HL-60/S4 treated with retinoic acid at 250 ng/mL for 4 days and 3 days (cell line): ENCODE measurements at regions not wholly inside any gene's neighbourhood (a gene's known extent, or its start where the extent isn't known, plus 50 kb on each side); places are given as distances from the start of the nearest gene placed in this dataset.

Source experiments
- in situ Hi-C: fragments of 300-500 bp; cut with MboI; formaldehyde crosslinking; loops from 2 replicates; pipeline ENCODE4 v1.7.0; 2022; ENCODE audit warnings: low sequenced_read_pairs

- in situ Hi-C loops = loop anchor here (25.0 kb wide), 1 partner anchor 92 kb away; no protein-coding TSS in a partner anchor
These were observed 276.6 kb upstream of the VLDLR start for GRCh38 chr9:2345013-2345412.

GRCh38 chr9:2346277-2346913 lies 275.2 kb upstream of the VLDLR start:
- in situ Hi-C loops = loop anchor here (25.0 kb wide), 1 partner anchor 91 kb away; no protein-coding TSS in a partner anchor

GRCh38 chr9:2351324-2351723 lies 270.3 kb upstream of the VLDLR start:
- in situ Hi-C loops = no loop called here

- in situ Hi-C loops = no loop called here
These were observed 267.4 kb upstream of the VLDLR start for GRCh38 chr9:2354216-2354615.

GRCh38 chr9:2354856-2355696 lies 266.5 kb upstream of the VLDLR start:
- in situ Hi-C loops = no loop called here

- in situ Hi-C loops = no loop called here
These were observed 265.9 kb upstream of the VLDLR start for GRCh38 chr9:2355697-2355983.

- in situ Hi-C loops = no loop called here
These were observed 265.4 kb upstream of the VLDLR start for GRCh38 chr9:2356041-2356790.

- in situ Hi-C loops = no loop called here
These were observed 261.6 kb upstream of the VLDLR start for GRCh38 chr9:2359891-2360471.

GRCh38 chr9:2362150-2362549 lies 259.4 kb upstream of the VLDLR start:
- in situ Hi-C loops = no loop called here

- in situ Hi-C loops = no loop called here
These were observed 258.3 kb upstream of the VLDLR start for GRCh38 chr9:2363138-2363745.

GRCh38 chr9:2363781-2364180 lies 257.8 kb upstream of the VLDLR start:
- in situ Hi-C loops = no loop called here

- in situ Hi-C loops = no loop called here
These were observed 253.6 kb upstream of the VLDLR start for GRCh38 chr9:2367970-2368369.

GRCh38 chr9:2373648-2374047 lies 247.9 kb upstream of the VLDLR start:
- in situ Hi-C loops = no loop called here

- in situ Hi-C loops = no loop called here
These were observed 246.5 kb upstream of the VLDLR start for GRCh38 chr9:2375114-2375513.

- in situ Hi-C loops = no loop called here
These were observed 244.5 kb upstream of the VLDLR start for GRCh38 chr9:2377117-2377516.

GRCh38 chr9:2377834-2378233 lies 243.8 kb upstream of the VLDLR start:
- in situ Hi-C loops = no loop called here

- in situ Hi-C loops = no loop called here
These were observed 243.3 kb upstream of the VLDLR start for GRCh38 chr9:2378266-2378665.

GRCh38 chr9:2378816-2379215 lies 242.8 kb upstream of the VLDLR start:
- in situ Hi-C loops = no loop called here

- in situ Hi-C loops = no loop called here
These were observed 236.8 kb upstream of the VLDLR start for GRCh38 chr9:2384741-2385140.

- in situ Hi-C loops = no loop called here
These were observed 235.8 kb upstream of the VLDLR start for GRCh38 chr9:2385746-2386145.

GRCh38 chr9:2386566-2386965 lies 235.0 kb upstream of the VLDLR start:
- in situ Hi-C loops = no loop called here
